PC-3 (cell line): ENCODE measurements at regions not wholly inside any gene's neighbourhood (a gene's known extent, or its start where the extent isn't known, plus 50 kb on each side); places are given as distances from the start of the nearest gene placed in this dataset.

ENCODE experiments used
- ATAC-seq: fragments of 200-7000 bp; cut with Tn5 transposase; 2 replicates; pipeline ENCODE4 v1.9.1; 2020; ENCODE audit warnings: mild to moderate bottlenecking, moderate library complexity
- BruUV-seq: library from RNA; stranded (reverse); fragments of 400-500 nt; replicated peaks from 2 replicates; lab custom pipeline; 2021; lab: Mats Ljungman, UMichigan
- CTCF ChIA-PET: fragments of 300-600 bp; sonication (Branson Sonifier 250); formaldehyde crosslinking; loops from one replicate; lab custom pipeline; 2022; ENCODE audit warnings: antibody characterized with exemption; lab: Charles Lee
- POLR2A ChIA-PET: fragments of 300-600 bp; sonication (Branson Sonifier 250); formaldehyde crosslinking; loops from one replicate; lab custom pipeline; 2022; ENCODE audit warnings: antibody characterized with exemption; ENCODE audit not compliant: unreplicated experiment; lab: Charles Lee
- DNase-seq: peaks from one replicate; pipeline ENCODE4 v3.0.0-alpha.2; 2015
- H2AFZ ChIP-seq: fragments of 300-600 bp; sonication (generic); 2 replicates; pipeline ENCODE4 v1.6.0; 2016; ENCODE audit warnings: antibody characterized with exemption, low read length
- H3F3A ChIP-seq: fragments of 300-600 bp; sonication (generic); one replicate; pipeline ENCODE4 v1.6.0; 2017; ENCODE audit warnings: antibody characterized with exemption, low read length, control low read depth, mild to moderate bottlenecking; ENCODE audit not compliant: unreplicated experiment
- H3K27ac ChIP-seq: fragments of 300-600 bp; sonication (generic); 2 replicates; pipeline ENCODE4 v1.5.1; 2016; ENCODE audit warnings: mild to moderate bottlenecking, low read length
- H3K27me3 ChIP-seq: fragments of 300-600 bp; sonication (generic); 2 replicates; pipeline ENCODE4 v1.6.1; 2016; ENCODE audit warnings: low read length, mixed read lengths
- H3K36me3 ChIP-seq: fragments of 300-600 bp; sonication (generic); 2 replicates; pipeline ENCODE4 v1.6.1; 2016; ENCODE audit warnings: low read depth, mixed run types, low read length, mixed read lengths
- H3K4me1 ChIP-seq: fragments of 300-600 bp; sonication (generic); 2 replicates; pipeline ENCODE4 v1.5.1; 2016; ENCODE audit warnings: low read length; ENCODE audit not compliant: insufficient read depth
- H3K4me2 ChIP-seq: fragments of 300-600 bp; sonication (generic); 2 replicates; pipeline ENCODE4 v1.6.0; 2016; ENCODE audit warnings: low read length
- H3K4me3 ChIP-seq: fragments of 300-600 bp; sonication (generic); 2 replicates; pipeline ENCODE4 v1.5.1; 2016; ENCODE audit warnings: mild to moderate bottlenecking, low read length, mixed read lengths
- H3K79me2 ChIP-seq: fragments of 300-600 bp; sonication (generic); 2 replicates; pipeline ENCODE4 v1.6.1; 2017; ENCODE audit warnings: low read length, mixed read lengths
- H3K9ac ChIP-seq: fragments of 300-600 bp; sonication (generic); 2 replicates; pipeline ENCODE4 v1.6.0; 2016; ENCODE audit warnings: mild to moderate bottlenecking, low read length
- H3K9me2 ChIP-seq: fragments of 300-600 bp; sonication (generic); replicated peaks from 2 replicates; pipeline ENCODE4 v1.6.1; 2016; ENCODE audit warnings: mixed run types, low read length, mixed read lengths
- H3K9me3 ChIP-seq: fragments of 300-600 bp; sonication (generic); 2 replicates; pipeline ENCODE4 v1.6.1; 2016; ENCODE audit warnings: low read length, mixed read lengths
- H4K20me1 ChIP-seq: fragments of 300-600 bp; sonication (generic); 2 replicates; pipeline ENCODE4 v1.6.1; 2016; ENCODE audit warnings: low read length, mixed read lengths
- CTCF ChIP-seq: fragments of 300-600 bp; sonication (generic); conservative IDR thresholded peaks from 2 replicates; pipeline ENCODE4 v1.5.1; 2017; ENCODE audit warnings: antibody characterized with exemption, low read depth, mild to moderate bottlenecking, low read length
- EZH2 ChIP-seq: fragments of 300-600 bp; sonication (generic); IDR thresholded peaks from one replicate; pipeline ENCODE4 v1.6.1; 2017; ENCODE audit warnings: antibody characterized with exemption, mild to moderate bottlenecking, low read length; ENCODE audit not compliant: unreplicated experiment
- EZH2phosphoT487 ChIP-seq: fragments of 300-600 bp; sonication (generic); IDR thresholded peaks from 2 replicates; pipeline ENCODE4 v1.6.1; 2018; ENCODE audit warnings: mild to moderate bottlenecking, antibody characterized with exemption, low read length, borderline replicate concordance
- intact Hi-C: fragments of 100-400 bp; cut with micrococcal nuclease; formaldehyde crosslinking; loops from 2 replicates; pipeline ENCODE4 v1.9.0; 2023

GRCh38 chr10:125337510-125337909, 177.1 kb upstream of the CTBP2 start:
- no peaks in the 10 kb centered on the region for H3K9me3 ChIP-seq
- H3K36me3 ChIP-seq = no peaks in the 10 kb centered on the region
- H3K9me2 ChIP-seq = no peaks in the 10 kb centered on the region
- H3K4me2 ChIP-seq = no peak overlapping the region
- no peaks in the 10 kb centered on the region for H3K4me1 ChIP-seq
- DNase-seq (no peak), ATAC-seq (no peak)
- H3K79me2 ChIP-seq = no peaks in the 10 kb centered on the region
- intact Hi-C loops = no loop called here
- no peak overlapping the region for H3K9ac ChIP-seq
- no peak overlapping the region for H3K27ac ChIP-seq
- H3F3A ChIP-seq = no peaks in the 10 kb centered on the region
- no peak overlapping the region for H3K4me3 ChIP-seq
- ChIA-PET POLR2A (no interaction called here), CTCF (no interaction called here)
- H2AFZ ChIP-seq = no peak overlapping the region
- no TSS peak for BruUV-seq
- TF ChIP-seq EZH2 (no peak), CTCF (no peak), EZH2phosphoT487 (no peak)
- no peaks in the 10 kb centered on the region for H4K20me1 ChIP-seq
- no peaks in the 10 kb centered on the region for H3K27me3 ChIP-seq

GRCh38 chr10:125334545-125334944, 174.2 kb upstream of the CTBP2 start:
- DNase-seq (no peak), ATAC-seq (no peak)
- Histone ChIP-seq H3K36me3 (no peaks in the 10 kb centered on the region), H3K9ac (no peak overlapping the region), H3K4me1 (no peaks in the 10 kb centered on the region), H3K27ac (no peak overlapping the region), H3F3A (no peaks in the 10 kb centered on the region), H4K20me1 (no peaks in the 10 kb centered on the region), H3K9me2 (no peaks in the 10 kb centered on the region), H3K4me3 (no peak overlapping the region), H2AFZ (no peak overlapping the region), H3K79me2 (no peaks in the 10 kb centered on the region), H3K4me2 (no peak overlapping the region), H3K27me3 (no peaks in the 10 kb centered on the region), H3K9me3 (no peaks in the 10 kb centered on the region)
- ChIA-PET CTCF (no interaction called here), POLR2A (no interaction called here)
- intact Hi-C loops = no loop called here
- TF ChIP-seq CTCF (no peak), EZH2 (no peak), EZH2phosphoT487 (no peak)
- no TSS peak for BruUV-seq

GRCh38 chr10:125333769-125334168, 173.4 kb upstream of the CTBP2 start:
- Histone ChIP-seq H3K4me1 (no peaks in the 10 kb centered on the region), H3K27me3 (no peaks in the 10 kb centered on the region), H2AFZ (no peak overlapping the region), H3K9me3 (no peaks in the 10 kb centered on the region), H3K4me3 (no peak overlapping the region), H4K20me1 (no peaks in the 10 kb centered on the region), H3K79me2 (no peaks in the 10 kb centered on the region), H3K9me2 (no peaks in the 10 kb centered on the region), H3K36me3 (no peaks in the 10 kb centered on the region), H3F3A (no peaks in the 10 kb centered on the region), H3K27ac (no peak overlapping the region), H3K9ac (no peak overlapping the region), H3K4me2 (no peak overlapping the region)
- ATAC-seq = no peak
- ChIA-PET POLR2A (no interaction called here), CTCF (interaction anchor here (0.6 kb wide), 1 partner anchor 78 kb away, joined by 3 read pairs; no protein-coding TSS in a partner anchor)
- TF ChIP-seq EZH2phosphoT487 = no peak
- BruUV-seq = no TSS peak
- no peak for DNase-seq
- intact Hi-C loops = no loop called here
